OCI-LY1 (cell line): ENCODE measurements at regions not wholly inside any gene's neighbourhood (a gene's known extent, or its start where the extent isn't known, plus 50 kb on each side); places are given as distances from the start of the nearest gene placed in this dataset.

Experiments used
- CTCF ChIP-seq: fragments of 200-600 bp; sonication (generic), shearing (Covaris generic); IDR thresholded peaks from 2 replicates; pipeline ENCODE4 v1.5.1; 2017; ENCODE audit warnings: mild to moderate bottlenecking, antibody characterized with exemption, low read length, moderate library complexity, mixed read lengths
- EZH2 ChIP-seq: fragments of 200-600 bp; sonication (generic), shearing (Covaris generic); IDR thresholded peaks from 2 replicates; pipeline ENCODE4 v1.8.0; 2017; ENCODE audit warnings: borderline replicate concordance, mixed run types, mild to moderate bottlenecking, antibody characterized with exemption, low read length, moderate library complexity, mixed read lengths

- TF ChIP-seq CTCF: no peak
- TF ChIP-seq EZH2: no peak
Observed at GRCh38 chr11:86893235-86893634, 62.0 kb downstream of the FZD4 start.
